GM12891 (cell line): ENCODE measurements at regions not wholly inside any gene's neighbourhood (a gene's known extent, or its start where the extent isn't known, plus 50 kb on each side); places are given as distances from the start of the nearest gene placed in this dataset.

Experiments
- PAX5 ChIP-seq: IDR thresholded peaks from 2 replicates; pipeline ENCODE4 v1.6.1; 2011; ENCODE audit warnings: low read length, moderate library complexity, mild to moderate bottlenecking; ENCODE audit not compliant: insufficient read depth, severe bottlenecking
- POLR2A ChIP-seq: IDR thresholded peaks from 2 replicates; pipeline ENCODE4 v1.6.1; 2011; ENCODE audit warnings: low read depth, low read length, control low read depth
- POLR2AphosphoS5 ChIP-seq: IDR thresholded peaks from 2 replicates; pipeline ENCODE4 v1.6.1; 2011; ENCODE audit warnings: low read depth, low read length, control low read depth

GRCh38 chr7:33667196-33667595 is 238.1 kb upstream of the BMPER start:
- no peak for TF ChIP-seq POLR2A
- no peak for TF ChIP-seq PAX5
- no peak for TF ChIP-seq POLR2AphosphoS5
